Islet precursor cell (in vitro differentiated cells): ENCODE measurements at regions not wholly inside any gene's neighbourhood (a gene's known extent, or its start where the extent isn't known, plus 50 kb on each side); places are given as distances from the start of the nearest gene placed in this dataset.
A peak's percentile ranks its signal among the peaks of the same experiment; 100 is the strongest.

Experiments
- DNase-seq: peaks from one replicate; pipeline ENCODE4 v3.0.0-alpha.2; 2018

GRCh38 chr20:16678779-16679178 lies 51.0 kb upstream of the SNRPB2 start:
- no peak for DNase-seq

- DNase-seq: no peak
These were observed 52.9 kb upstream of the SNRPB2 start for GRCh38 chr20:16676891-16677290.

GRCh38 chr20:16675001-16675564 lies 54.7 kb upstream of the SNRPB2 start:
- no peak for DNase-seq

GRCh38 chr20:16674243-16674642 lies 55.6 kb upstream of the SNRPB2 start:
- no peak for DNase-seq

GRCh38 chr20:16672299-16672698 lies 57.5 kb upstream of the SNRPB2 start:
- DNase-seq: no peak

- no peak for DNase-seq
These were observed 58.1 kb upstream of the SNRPB2 start for GRCh38 chr20:16671753-16672152.

- no peak for DNase-seq
These were observed 63.6 kb upstream of the SNRPB2 start for GRCh38 chr20:16666272-16666671.

- no peak for DNase-seq
These were observed 65.8 kb upstream of the SNRPB2 start for GRCh38 chr20:16664020-16664419.

- DNase-seq: no peak
These were observed 67.4 kb upstream of the SNRPB2 start for GRCh38 chr20:16662467-16662866.

- DNase-seq: no peak
These were observed 68.1 kb upstream of the SNRPB2 start for GRCh38 chr20:16661756-16662155.

GRCh38 chr20:16654858-16655535 lies 74.8 kb upstream of the SNRPB2 start:
- no peak for DNase-seq

- no peak for DNase-seq
These were observed 76.6 kb upstream of the SNRPB2 start for GRCh38 chr20:16653266-16653665.

- no peak for DNase-seq
These were observed 74.8 kb upstream of the KIF16B start for GRCh38 chr20:16647875-16648597.

- DNase-seq: no peak
These were observed 68.3 kb upstream of the KIF16B start for GRCh38 chr20:16641511-16642023.

GRCh38 chr20:16639027-16639941 lies 66.0 kb upstream of the KIF16B start:
- peak; percentile 91 for DNase-seq

- peak; percentile 67 for DNase-seq
These were observed 64.5 kb upstream of the KIF16B start for GRCh38 chr20:16637797-16638196.

GRCh38 chr20:16626849-16627248 lies 53.6 kb upstream of the KIF16B start:
- DNase-seq: no peak

GRCh38 chr20:16624106-16624505 lies 50.9 kb upstream of the KIF16B start:
- DNase-seq: peak; percentile 93
